ENCODE measurements at regions not wholly inside any gene's neighbourhood (a gene's known extent, or its start where the extent isn't known, plus 50 kb on each side); places are given as distances from the start of the nearest gene placed in this dataset.

- no peak for DNase-seq
These were observed 146.8 kb downstream of the SMAD6 start for GRCh38 chr15:66848686-66849392.

GRCh38 chr15:66849393-66849745 is 147.3 kb downstream of the SMAD6 start:
- no peak for DNase-seq

GRCh38 chr15:66849746-66850077 is 147.7 kb downstream of the SMAD6 start:
- no peak for DNase-seq

GRCh38 chr15:66850078-66850991 is 148.3 kb downstream of the SMAD6 start:
- DNase-seq, result no peak

- DNase-seq, result no peak
These were observed 148.9 kb downstream of the SMAD6 start for GRCh38 chr15:66850996-66851310.

GRCh38 chr15:66851311-66852063 is 149.5 kb downstream of the SMAD6 start:
- DNase-seq, result peak; percentile 80

GRCh38 chr15:66852064-66852905 is 150.2 kb downstream of the SMAD6 start:
- DNase-seq, result no peak

- DNase-seq, result no peak
These were observed 152.3 kb downstream of the SMAD6 start for GRCh38 chr15:66854012-66854965.

- no peak for DNase-seq
These were observed 153.0 kb downstream of the SMAD6 start for GRCh38 chr15:66855041-66855440.

- no peak for DNase-seq
These were observed 155.7 kb downstream of the SMAD6 start for GRCh38 chr15:66857694-66858093.

- DNase-seq, result no peak
These were observed 156.6 kb downstream of the SMAD6 start for GRCh38 chr15:66858423-66859207.

- no peak for DNase-seq
These were observed 157.7 kb downstream of the SMAD6 start for GRCh38 chr15:66859688-66860253.

- no peak for DNase-seq
These were observed 158.8 kb downstream of the SMAD6 start for GRCh38 chr15:66860844-66861243.

GRCh38 chr15:66862111-66862939 is 160.3 kb downstream of the SMAD6 start:
- no peak for DNase-seq

- peak; percentile 53 for DNase-seq
These were observed 160.9 kb downstream of the SMAD6 start for GRCh38 chr15:66862940-66863335.

GRCh38 chr15:66863390-66864085 is 161.5 kb downstream of the SMAD6 start:
- no peak for DNase-seq

- no peak for DNase-seq
These were observed 162.2 kb downstream of the SMAD6 start for GRCh38 chr15:66864086-66864830.

- DNase-seq, result no peak
These were observed 162.8 kb downstream of the SMAD6 start for GRCh38 chr15:66864871-66865281.
